Smooth muscle cell (in vitro differentiated cells): ENCODE measurements at regions not wholly inside any gene's neighbourhood (a gene's known extent, or its start where the extent isn't known, plus 50 kb on each side); places are given as distances from the start of the nearest gene placed in this dataset.
A peak's percentile ranks its signal among the peaks of the same experiment; 100 is the strongest.

ENCODE experiments used
- DNase-seq: peaks from one replicate; lab custom pipeline; 2025; ENCODE audit not compliant: unreplicated experiment; lab: John Stamatoyannopoulos, UW
- H2AFZ ChIP-seq: fragments of 200-600 bp; sonication (generic); 2 replicates; pipeline ENCODE4 v1.6.0; 2016; ENCODE audit warnings: antibody characterized with exemption, low read depth, mild to moderate bottlenecking
- H3F3A ChIP-seq: fragments of 200-600 bp; sonication (generic); 2 replicates; pipeline ENCODE4 v1.6.0; 2017; ENCODE audit warnings: antibody characterized with exemption, low read depth
- H3K27ac ChIP-seq: fragments of 200-600 bp; sonication (generic); 2 replicates; pipeline ENCODE4 v1.5.1; 2016; ENCODE audit warnings: low read depth, mild to moderate bottlenecking
- H3K27me3 ChIP-seq: fragments of 200-600 bp; sonication (generic); 2 replicates; pipeline ENCODE4 v1.6.1; 2016; ENCODE audit warnings: low read depth, mild to moderate bottlenecking
- H3K36me3 ChIP-seq: fragments of 200-600 bp; sonication (generic); 2 replicates; pipeline ENCODE4 v1.5.1; 2016; ENCODE audit warnings: low read depth
- H3K4me1 ChIP-seq: fragments of 200-600 bp; sonication (generic); 2 replicates; pipeline ENCODE4 v1.5.1; 2016; ENCODE audit warnings: low read depth
- H3K4me2 ChIP-seq: fragments of 200-600 bp; sonication (generic); 2 replicates; pipeline ENCODE4 v1.6.0; 2016; ENCODE audit warnings: mild to moderate bottlenecking
- H3K4me3 ChIP-seq: fragments of 200-600 bp; sonication (generic); 2 replicates; pipeline ENCODE4 v1.5.1; 2016; ENCODE audit warnings: mild to moderate bottlenecking
- H3K79me2 ChIP-seq: fragments of 200-600 bp; sonication (generic); 2 replicates; pipeline ENCODE4 v1.6.0; 2016; ENCODE audit warnings: low read depth, mild to moderate bottlenecking
- H3K9ac ChIP-seq: fragments of 200-600 bp; sonication (generic); 2 replicates; pipeline ENCODE4 v1.6.0; 2016; ENCODE audit warnings: low read depth
- H3K9me3 ChIP-seq: fragments of 200-600 bp; sonication (generic); replicated peaks from 2 replicates; pipeline ENCODE4 v1.5.1; 2016; ENCODE audit warnings: low read depth
- H4K20me1 ChIP-seq: fragments of 200-600 bp; sonication (generic); 2 replicates; pipeline ENCODE4 v1.6.0; 2016; ENCODE audit warnings: low read depth
- WGBS: methylation state at CpG from one replicate; pipeline ENCODE4 v1.1.7; 2016; ENCODE audit warnings: low lambda C conversion rate; 5-methylcytosine and 5-hydroxymethylcytosine counted together
- TF ChIP-seq, protein P1 (sequence below): fragments of 200-600 bp; sonication (generic); IDR thresholded peaks from 2 replicates; pipeline ENCODE4 v1.5.1; 2017; ENCODE audit warnings: borderline replicate concordance, mild to moderate bottlenecking, antibody characterized with exemption; ENCODE audit not compliant: insufficient read depth, poor library complexity, severe bottlenecking

DNA sequence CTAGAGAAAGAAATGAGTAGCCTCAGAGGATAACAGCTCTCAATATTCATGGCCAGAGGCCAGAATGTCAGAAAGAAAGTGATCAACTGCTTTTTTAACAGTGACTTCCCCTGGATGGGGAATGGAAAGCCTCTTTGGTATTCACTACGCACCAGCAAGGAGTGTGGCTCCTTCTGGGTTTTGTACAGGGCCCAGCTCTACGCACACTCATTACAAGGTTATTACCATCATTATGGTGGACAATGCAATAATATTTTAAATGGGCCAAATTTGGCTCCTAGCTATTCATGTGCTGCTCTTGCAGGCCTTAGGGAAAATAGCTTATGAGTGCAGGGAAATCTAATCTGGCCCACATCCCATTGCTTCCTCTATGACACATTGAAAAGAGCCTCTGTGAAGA is 1149.5 kb upstream of the FANCL start:
- H3K27ac ChIP-seq: no peak overlapping the region
- H3K9me3 ChIP-seq: no peaks in the 10 kb centered on the region
- TF ChIP-seq, protein P1, sequence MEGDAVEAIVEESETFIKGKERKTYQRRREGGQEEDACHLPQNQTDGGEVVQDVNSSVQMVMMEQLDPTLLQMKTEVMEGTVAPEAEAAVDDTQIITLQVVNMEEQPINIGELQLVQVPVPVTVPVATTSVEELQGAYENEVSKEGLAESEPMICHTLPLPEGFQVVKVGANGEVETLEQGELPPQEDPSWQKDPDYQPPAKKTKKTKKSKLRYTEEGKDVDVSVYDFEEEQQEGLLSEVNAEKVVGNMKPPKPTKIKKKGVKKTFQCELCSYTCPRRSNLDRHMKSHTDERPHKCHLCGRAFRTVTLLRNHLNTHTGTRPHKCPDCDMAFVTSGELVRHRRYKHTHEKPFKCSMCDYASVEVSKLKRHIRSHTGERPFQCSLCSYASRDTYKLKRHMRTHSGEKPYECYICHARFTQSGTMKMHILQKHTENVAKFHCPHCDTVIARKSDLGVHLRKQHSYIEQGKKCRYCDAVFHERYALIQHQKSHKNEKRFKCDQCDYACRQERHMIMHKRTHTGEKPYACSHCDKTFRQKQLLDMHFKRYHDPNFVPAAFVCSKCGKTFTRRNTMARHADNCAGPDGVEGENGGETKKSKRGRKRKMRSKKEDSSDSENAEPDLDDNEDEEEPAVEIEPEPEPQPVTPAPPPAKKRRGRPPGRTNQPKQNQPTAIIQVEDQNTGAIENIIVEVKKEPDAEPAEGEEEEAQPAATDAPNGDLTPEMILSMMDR: no peak
- 91% methylated on average over 2 of the region's 2 CpGs for WGBS
- H3F3A ChIP-seq: no peaks in the 10 kb centered on the region
- H3K79me2 ChIP-seq: no peaks in the 10 kb centered on the region
- H4K20me1 ChIP-seq: no peaks in the 10 kb centered on the region
- no peak for DNase-seq
- no peak overlapping the region for H3K9ac ChIP-seq
- no peaks in the 10 kb centered on the region for H3K27me3 ChIP-seq
- H2AFZ ChIP-seq: no peak overlapping the region
- no peak overlapping the region for H3K4me3 ChIP-seq
- no peak overlapping the region for H3K4me2 ChIP-seq
- H3K36me3 ChIP-seq: no peaks in the 10 kb centered on the region
- H3K4me1 ChIP-seq: peaks cover 7% of the 10 kb centered on the region

DNA sequence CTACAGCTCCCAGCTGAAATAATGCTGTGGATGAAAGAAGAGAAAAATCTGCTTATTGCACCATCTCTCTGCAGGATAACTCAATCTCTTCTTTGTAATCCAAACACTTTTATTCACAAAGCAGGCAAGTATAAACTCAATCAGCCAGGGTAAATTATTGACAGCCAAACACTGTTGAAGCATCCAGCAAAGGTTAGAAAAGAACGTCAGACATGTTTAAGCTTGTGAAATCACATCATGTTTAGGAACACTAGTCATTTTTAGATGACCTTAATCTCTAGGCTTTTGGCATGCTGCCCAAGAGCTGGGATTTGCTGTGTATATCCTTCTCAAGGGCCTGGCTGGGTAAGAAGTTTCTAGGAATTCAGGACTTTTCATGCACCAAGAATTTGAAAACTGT is 1148.1 kb upstream of the FANCL start:
- 10% methylated on average over 1 of the region's 1 CpG for WGBS
- H4K20me1 ChIP-seq: no peaks in the 10 kb centered on the region
- DNase-seq: peak; percentile 20
- peak overlapping the region; percentile 12 for H2AFZ ChIP-seq
- H3K4me1 ChIP-seq: peaks cover 7% of the 10 kb centered on the region
- TF ChIP-seq, protein P1: no peak
- no peaks in the 10 kb centered on the region for H3K36me3 ChIP-seq
- H3K4me2 ChIP-seq: peak overlapping the region; percentile 57
- no peak overlapping the region for H3K4me3 ChIP-seq
- no peaks in the 10 kb centered on the region for H3K27me3 ChIP-seq
- H3K79me2 ChIP-seq: no peaks in the 10 kb centered on the region
- H3F3A ChIP-seq: no peaks in the 10 kb centered on the region
- no peaks in the 10 kb centered on the region for H3K9me3 ChIP-seq
- H3K9ac ChIP-seq: no peak overlapping the region
- peak overlapping the region; percentile 40 for H3K27ac ChIP-seq

DNA sequence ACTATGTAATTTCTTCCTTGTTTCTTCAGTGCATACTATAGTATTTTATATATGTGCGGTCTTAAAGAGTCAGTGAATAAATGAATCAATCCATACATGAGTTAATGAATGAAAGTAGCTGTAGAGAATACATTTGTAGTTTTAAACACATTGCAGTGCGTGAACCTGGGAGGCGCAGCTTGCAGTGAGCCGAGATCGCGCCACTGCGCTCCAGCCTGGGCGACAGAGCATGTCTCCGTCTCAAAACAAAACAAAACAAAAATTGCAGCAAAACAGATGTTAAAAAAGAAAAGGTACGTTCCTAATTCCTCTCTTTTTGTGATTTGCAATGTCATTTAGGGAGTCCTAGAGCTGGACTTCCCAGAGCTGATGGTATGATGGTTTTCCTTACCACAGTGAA is 1144.8 kb upstream of the FANCL start:
- H3K9ac ChIP-seq: no peak overlapping the region
- no peak overlapping the region for H2AFZ ChIP-seq
- H3K4me1 ChIP-seq: peaks cover 7% of the 10 kb centered on the region
- DNase-seq: no peak
- no peaks in the 10 kb centered on the region for H4K20me1 ChIP-seq
- no peak overlapping the region for H3K4me3 ChIP-seq
- no peaks in the 10 kb centered on the region for H3K9me3 ChIP-seq
- no peaks in the 10 kb centered on the region for H3K79me2 ChIP-seq
- H3K4me2 ChIP-seq: no peak overlapping the region
- no peaks in the 10 kb centered on the region for H3K36me3 ChIP-seq
- WGBS: 93% methylated on average over 10 of the region's 10 CpGs
- TF ChIP-seq, protein P1: no peak
- no peaks in the 10 kb centered on the region for H3F3A ChIP-seq
- H3K27me3 ChIP-seq: no peaks in the 10 kb centered on the region
- H3K27ac ChIP-seq: no peak overlapping the region

DNA sequence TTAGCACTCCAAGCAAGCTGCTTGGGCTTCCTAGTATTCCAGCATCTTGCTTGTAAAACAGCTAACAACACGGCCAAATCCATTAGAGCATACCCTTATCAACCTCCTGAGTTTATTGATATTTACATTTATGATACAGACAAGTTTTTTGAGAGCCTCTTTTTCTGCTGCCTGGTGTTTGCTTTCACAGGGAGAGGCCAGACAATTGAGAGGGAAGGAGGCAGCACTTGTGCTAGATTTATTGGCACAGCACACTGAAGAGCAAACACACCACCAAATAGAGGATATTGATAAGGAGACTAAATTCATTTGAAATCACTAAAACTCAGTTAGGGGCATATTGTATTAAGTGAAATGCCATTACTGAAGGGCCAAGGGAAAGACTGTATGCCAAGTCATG is 1142.3 kb upstream of the FANCL start:
- WGBS: 31% methylated on average over 1 of the region's 1 CpG
- no peak overlapping the region for H2AFZ ChIP-seq
- TF ChIP-seq, protein P1: no peak

More for the DNA sequence above, 1142.3 kb upstream of the FANCL start:
- H3K4me3 ChIP-seq: no peak overlapping the region
- H3K9me3 ChIP-seq: no peaks in the 10 kb centered on the region
- no peaks in the 10 kb centered on the region for H3K27me3 ChIP-seq
- H3K27ac ChIP-seq: no peak overlapping the region
- no peak for DNase-seq
- no peaks in the 10 kb centered on the region for H3K4me1 ChIP-seq
- H3F3A ChIP-seq: no peaks in the 10 kb centered on the region
- H3K9ac ChIP-seq: no peak overlapping the region
- no peak overlapping the region for H3K4me2 ChIP-seq
- H3K79me2 ChIP-seq: no peaks in the 10 kb centered on the region
- no peaks in the 10 kb centered on the region for H4K20me1 ChIP-seq
- no peaks in the 10 kb centered on the region for H3K36me3 ChIP-seq
